GM12878 (cell line): ENCODE measurements at regions not wholly inside any gene's neighbourhood (a gene's known extent, or its start where the extent isn't known, plus 50 kb on each side); places are given as distances from the start of the nearest gene placed in this dataset.

Experiments
- ATF7 ChIP-seq: fragments of 450-650 bp; IDR thresholded peaks from 2 replicates; pipeline ENCODE4 v1.6.1; 2016; ENCODE audit warnings: low read depth, mild to moderate bottlenecking
- BMI1 ChIP-seq: fragments of 450-650 bp; IDR thresholded peaks from 2 replicates; pipeline ENCODE4 v1.6.1; 2016; ENCODE audit warnings: mild to moderate bottlenecking, moderate library complexity, borderline replicate concordance
- MTA2 ChIP-seq: fragments of 450-650 bp; IDR thresholded peaks from 2 replicates; pipeline ENCODE4 v1.6.1; 2016; ENCODE audit warnings: low read depth, mild to moderate bottlenecking, moderate library complexity
- RELA ChIP-seq: fragments of 450-650 bp; IDR thresholded peaks from 2 replicates; pipeline ENCODE4 v1.8.0; 2014; ENCODE audit warnings: borderline replicate concordance; ENCODE audit not compliant: partially characterized antibody
- RFX5 ChIP-seq: IDR thresholded peaks from 2 replicates; pipeline ENCODE4 v1.6.1; 2011; ENCODE audit warnings: low read depth, low read length, improper control_type of control experiment
- ZNF217 ChIP-seq: fragments of 450-650 bp; IDR thresholded peaks from 2 replicates; pipeline ENCODE4 v1.6.1; 2017; ENCODE audit warnings: antibody characterized with exemption, mild to moderate bottlenecking
- TF ChIP-seq, protein P1 (sequence below): fragments of 450-650 bp; formaldehyde crosslinking; IDR thresholded peaks from 2 replicates; pipeline ENCODE4 v1.4.0; 2020; ENCODE audit warnings: mild to moderate bottlenecking, moderate library complexity
- TF ChIP-seq, protein P2 (sequence below): fragments of 150-350 bp; IDR thresholded peaks from 2 replicates; pipeline ENCODE4 v1.6.1; 2016; ENCODE audit warnings: low read depth, low read length
- TF ChIP-seq, protein P3 (sequence below): fragments of 450-650 bp; IDR thresholded peaks from 2 replicates; pipeline ENCODE4 v1.6.1; 2018; ENCODE audit warnings: mild to moderate bottlenecking, low read depth, moderate library complexity; ENCODE audit not compliant: partially characterized antibody
- TF ChIP-seq, protein P4 (sequence below): fragments of 450-650 bp; IDR thresholded peaks from 2 replicates; pipeline ENCODE4 v1.6.1; 2018; ENCODE audit warnings: borderline replicate concordance, mild to moderate bottlenecking; ENCODE audit not compliant: partially characterized antibody

DNA sequence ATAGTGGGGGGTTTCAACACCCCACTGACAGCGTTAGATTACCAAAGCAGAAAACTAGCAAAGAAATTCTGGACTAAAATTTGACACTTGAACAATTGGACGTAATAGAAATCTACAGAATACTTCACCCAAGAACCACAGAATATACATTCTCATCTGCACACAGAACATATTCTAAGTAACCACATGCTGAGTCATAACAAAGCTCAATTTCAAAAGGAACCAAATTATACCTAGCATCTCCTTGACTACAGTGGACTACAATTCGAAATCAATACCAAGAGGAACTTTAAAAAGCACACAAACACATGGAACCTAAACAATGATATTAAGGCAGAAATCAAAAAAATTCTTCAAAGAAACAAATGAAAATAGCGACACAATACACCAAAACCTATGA lies 871.6 kb upstream of the MDGA2 start (continued):
- TF ChIP-seq, protein P1, sequence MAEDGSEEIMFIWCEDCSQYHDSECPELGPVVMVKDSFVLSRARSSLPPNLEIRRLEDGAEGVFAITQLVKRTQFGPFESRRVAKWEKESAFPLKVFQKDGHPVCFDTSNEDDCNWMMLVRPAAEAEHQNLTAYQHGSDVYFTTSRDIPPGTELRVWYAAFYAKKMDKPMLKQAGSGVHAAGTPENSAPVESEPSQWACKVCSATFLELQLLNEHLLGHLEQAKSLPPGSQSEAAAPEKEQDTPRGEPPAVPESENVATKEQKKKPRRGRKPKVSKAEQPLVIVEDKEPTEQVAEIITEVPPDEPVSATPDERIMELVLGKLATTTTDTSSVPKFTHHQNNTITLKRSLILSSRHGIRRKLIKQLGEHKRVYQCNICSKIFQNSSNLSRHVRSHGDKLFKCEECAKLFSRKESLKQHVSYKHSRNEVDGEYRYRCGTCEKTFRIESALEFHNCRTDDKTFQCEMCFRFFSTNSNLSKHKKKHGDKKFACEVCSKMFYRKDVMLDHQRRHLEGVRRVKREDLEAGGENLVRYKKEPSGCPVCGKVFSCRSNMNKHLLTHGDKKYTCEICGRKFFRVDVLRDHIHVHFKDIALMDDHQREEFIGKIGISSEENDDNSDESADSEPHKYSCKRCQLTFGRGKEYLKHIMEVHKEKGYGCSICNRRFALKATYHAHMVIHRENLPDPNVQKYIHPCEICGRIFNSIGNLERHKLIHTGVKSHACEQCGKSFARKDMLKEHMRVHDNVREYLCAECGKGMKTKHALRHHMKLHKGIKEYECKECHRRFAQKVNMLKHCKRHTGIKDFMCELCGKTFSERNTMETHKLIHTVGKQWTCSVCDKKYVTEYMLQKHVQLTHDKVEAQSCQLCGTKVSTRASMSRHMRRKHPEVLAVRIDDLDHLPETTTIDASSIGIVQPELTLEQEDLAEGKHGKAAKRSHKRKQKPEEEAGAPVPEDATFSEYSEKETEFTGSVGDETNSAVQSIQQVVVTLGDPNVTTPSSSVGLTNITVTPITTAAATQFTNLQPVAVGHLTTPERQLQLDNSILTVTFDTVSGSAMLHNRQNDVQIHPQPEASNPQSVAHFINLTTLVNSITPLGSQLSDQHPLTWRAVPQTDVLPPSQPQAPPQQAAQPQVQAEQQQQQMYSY, result no peak
- TF ChIP-seq ZNF217 (0 out of 2 replicates have a peak, but pooled peaks have one; percentile 35), MTA2 (peak; percentile 48; the same call in 1 of the 2 replicates), ATF7 (0 out of 2 replicates have a peak, but pooled peaks have one; percentile 30), RELA (no peak), RFX5 (no peak), BMI1 (peak; percentile 61; the same call in 1 of the 2 replicates)
- TF ChIP-seq, protein P2, sequence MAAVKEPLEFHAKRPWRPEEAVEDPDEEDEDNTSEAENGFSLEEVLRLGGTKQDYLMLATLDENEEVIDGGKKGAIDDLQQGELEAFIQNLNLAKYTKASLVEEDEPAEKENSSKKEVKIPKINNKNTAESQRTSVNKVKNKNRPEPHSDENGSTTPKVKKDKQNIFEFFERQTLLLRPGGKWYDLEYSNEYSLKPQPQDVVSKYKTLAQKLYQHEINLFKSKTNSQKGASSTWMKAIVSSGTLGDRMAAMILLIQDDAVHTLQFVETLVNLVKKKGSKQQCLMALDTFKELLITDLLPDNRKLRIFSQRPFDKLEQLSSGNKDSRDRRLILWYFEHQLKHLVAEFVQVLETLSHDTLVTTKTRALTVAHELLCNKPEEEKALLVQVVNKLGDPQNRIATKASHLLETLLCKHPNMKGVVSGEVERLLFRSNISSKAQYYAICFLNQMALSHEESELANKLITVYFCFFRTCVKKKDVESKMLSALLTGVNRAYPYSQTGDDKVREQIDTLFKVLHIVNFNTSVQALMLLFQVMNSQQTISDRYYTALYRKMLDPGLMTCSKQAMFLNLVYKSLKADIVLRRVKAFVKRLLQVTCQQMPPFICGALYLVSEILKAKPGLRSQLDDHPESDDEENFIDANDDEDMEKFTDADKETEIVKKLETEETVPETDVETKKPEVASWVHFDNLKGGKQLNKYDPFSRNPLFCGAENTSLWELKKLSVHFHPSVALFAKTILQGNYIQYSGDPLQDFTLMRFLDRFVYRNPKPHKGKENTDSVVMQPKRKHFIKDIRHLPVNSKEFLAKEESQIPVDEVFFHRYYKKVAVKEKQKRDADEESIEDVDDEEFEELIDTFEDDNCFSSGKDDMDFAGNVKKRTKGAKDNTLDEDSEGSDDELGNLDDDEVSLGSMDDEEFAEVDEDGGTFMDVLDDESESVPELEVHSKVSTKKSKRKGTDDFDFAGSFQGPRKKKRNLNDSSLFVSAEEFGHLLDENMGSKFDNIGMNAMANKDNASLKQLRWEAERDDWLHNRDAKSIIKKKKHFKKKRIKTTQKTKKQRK, result no peak
- TF ChIP-seq, protein P3, sequence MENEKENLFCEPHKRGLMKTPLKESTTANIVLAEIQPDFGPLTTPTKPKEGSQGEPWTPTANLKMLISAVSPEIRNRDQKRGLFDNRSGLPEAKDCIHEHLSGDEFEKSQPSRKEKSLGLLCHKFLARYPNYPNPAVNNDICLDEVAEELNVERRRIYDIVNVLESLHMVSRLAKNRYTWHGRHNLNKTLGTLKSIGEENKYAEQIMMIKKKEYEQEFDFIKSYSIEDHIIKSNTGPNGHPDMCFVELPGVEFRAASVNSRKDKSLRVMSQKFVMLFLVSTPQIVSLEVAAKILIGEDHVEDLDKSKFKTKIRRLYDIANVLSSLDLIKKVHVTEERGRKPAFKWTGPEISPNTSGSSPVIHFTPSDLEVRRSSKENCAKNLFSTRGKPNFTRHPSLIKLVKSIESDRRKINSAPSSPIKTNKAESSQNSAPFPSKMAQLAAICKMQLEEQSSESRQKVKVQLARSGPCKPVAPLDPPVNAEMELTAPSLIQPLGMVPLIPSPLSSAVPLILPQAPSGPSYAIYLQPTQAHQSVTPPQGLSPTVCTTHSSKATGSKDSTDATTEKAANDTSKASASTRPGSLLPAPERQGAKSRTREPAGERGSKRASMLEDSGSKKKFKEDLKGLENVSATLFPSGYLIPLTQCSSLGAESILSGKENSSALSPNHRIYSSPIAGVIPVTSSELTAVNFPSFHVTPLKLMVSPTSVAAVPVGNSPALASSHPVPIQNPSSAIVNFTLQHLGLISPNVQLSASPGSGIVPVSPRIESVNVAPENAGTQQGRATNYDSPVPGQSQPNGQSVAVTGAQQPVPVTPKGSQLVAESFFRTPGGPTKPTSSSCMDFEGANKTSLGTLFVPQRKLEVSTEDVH, result no peak
- TF ChIP-seq, protein P4, sequence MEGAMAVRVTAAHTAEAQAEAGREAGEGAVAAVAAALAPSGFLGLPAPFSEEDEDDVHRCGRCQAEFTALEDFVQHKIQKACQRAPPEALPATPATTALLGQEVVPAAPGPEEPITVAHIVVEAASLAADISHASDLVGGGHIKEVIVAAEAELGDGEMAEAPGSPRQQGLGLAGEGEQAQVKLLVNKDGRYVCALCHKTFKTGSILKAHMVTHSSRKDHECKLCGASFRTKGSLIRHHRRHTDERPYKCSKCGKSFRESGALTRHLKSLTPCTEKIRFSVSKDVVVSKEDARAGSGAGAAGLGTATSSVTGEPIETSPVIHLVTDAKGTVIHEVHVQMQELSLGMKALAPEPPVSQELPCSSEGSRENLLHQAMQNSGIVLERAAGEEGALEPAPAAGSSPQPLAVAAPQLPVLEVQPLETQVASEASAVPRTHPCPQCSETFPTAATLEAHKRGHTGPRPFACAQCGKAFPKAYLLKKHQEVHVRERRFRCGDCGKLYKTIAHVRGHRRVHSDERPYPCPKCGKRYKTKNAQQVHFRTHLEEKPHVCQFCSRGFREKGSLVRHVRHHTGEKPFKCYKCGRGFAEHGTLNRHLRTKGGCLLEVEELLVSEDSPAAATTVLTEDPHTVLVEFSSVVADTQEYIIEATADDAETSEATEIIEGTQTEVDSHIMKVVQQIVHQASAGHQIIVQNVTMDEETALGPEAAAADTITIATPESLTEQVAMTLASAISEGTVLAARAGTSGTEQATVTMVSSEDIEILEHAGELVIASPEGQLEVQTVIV, result no peak
